Stimulated activated CD4-positive, alpha-beta T cell treated with anti-CD3 and anti-CD28 coated beads, Interleukin-12 subunit alpha, Interleukin-12 subunit beta, amount 100 ng/mL, for 48 hours (primary cell): ENCODE measurements at regions not wholly inside any gene's neighbourhood (a gene's known extent, or its start where the extent isn't known, plus 50 kb on each side); places are given as distances from the start of the nearest gene placed in this dataset.

ENCODE experiments used
- DNase-seq, 3 donors: peaks; one replicate each; pipeline ENCODE4 v3.0.0-alpha.2; 2020; ENCODE audit warnings: low read depth in 2 of 3, low spot score in 1 of 3

- no peak for DNase-seq
Observed at GRCh38 chr9:126089789-126090188, 236.8 kb upstream of the MVB12B start.

- no peak for DNase-seq
Observed at GRCh38 chr9:126093771-126094170, 232.9 kb upstream of the MVB12B start.

GRCh38 chr9:126095546-126096190 is 231.0 kb upstream of the MVB12B start:
- DNase-seq: no peak

GRCh38 chr9:126096340-126096739 is 230.3 kb upstream of the MVB12B start:
- DNase-seq: no peak

- DNase-seq: no peak
Observed at GRCh38 chr9:126097679-126098078, 228.9 kb upstream of the MVB12B start.

GRCh38 chr9:126106404-126106803 is 220.2 kb upstream of the MVB12B start:
- no peak for DNase-seq

- DNase-seq: no peak
Observed at GRCh38 chr9:126107693-126108092, 218.9 kb upstream of the MVB12B start.

GRCh38 chr9:126108240-126108639 is 218.4 kb upstream of the MVB12B start:
- DNase-seq: no peak

- DNase-seq: no peak
Observed at GRCh38 chr9:126109575-126109974, 217.1 kb upstream of the MVB12B start.

GRCh38 chr9:126111556-126111955 is 215.1 kb upstream of the MVB12B start:
- no peak for DNase-seq

GRCh38 chr9:126112135-126112720 is 214.4 kb upstream of the MVB12B start:
- DNase-seq: no peak

GRCh38 chr9:126113176-126113575 is 213.5 kb upstream of the MVB12B start:
- no peak for DNase-seq

GRCh38 chr9:126113756-126114408 is 212.7 kb upstream of the MVB12B start:
- DNase-seq: no peak

- DNase-seq: no peak
Observed at GRCh38 chr9:126114409-126114760, 212.2 kb upstream of the MVB12B start.

GRCh38 chr9:126114850-126115460 is 211.7 kb upstream of the MVB12B start:
- DNase-seq: no peak

- no peak for DNase-seq
Observed at GRCh38 chr9:126116351-126117157, 210.1 kb upstream of the MVB12B start.

- DNase-seq: no peak
Observed at GRCh38 chr9:126117158-126117425, 209.5 kb upstream of the MVB12B start.

GRCh38 chr9:126117631-126118030 is 209.0 kb upstream of the MVB12B start:
- DNase-seq: no peak

GRCh38 chr9:126119731-126120130 is 206.9 kb upstream of the MVB12B start:
- no peak for DNase-seq

GRCh38 chr9:126122901-126123616 is 203.6 kb upstream of the MVB12B start:
- DNase-seq: no peak

- no peak for DNase-seq
Observed at GRCh38 chr9:126123927-126124326, 202.7 kb upstream of the MVB12B start.
